ENCODE measurements at regions not wholly inside any gene's neighbourhood (a gene's known extent, or its start where the extent isn't known, plus 50 kb on each side); places are given as distances from the start of the nearest gene placed in this dataset.
"Not testable (repeated sequence)": the region's sequence is repeated elsewhere in the genome, so short reads cannot be mapped to it uniquely, and the experiment has no call there.

- no peak overlapping the region for H3K4me3 Mint-ChIP-seq (ENCODE audit: unreplicated experiment)
These were observed 147.6 kb downstream of the PLK2 start for GRCh38 chr5:58312299-58312698.

GRCh38 chr5:58311526-58311925, 148.4 kb downstream of the PLK2 start:
- Mint-ChIP-seq H3K27ac (ENCODE audit: unreplicated experiment) (no peak overlapping the region), H3K4me1 (ENCODE audit: low read depth, unreplicated experiment) (no peaks in the 10 kb centered on the region), H3K9me3 (ENCODE audit: unreplicated experiment) (no peaks in the 10 kb centered on the region), H3K36me3 (ENCODE audit: low read depth, unreplicated experiment) (no peaks in the 10 kb centered on the region), H3K4me3 (ENCODE audit: unreplicated experiment) (no peak overlapping the region), H3K27me3 (ENCODE audit: low read depth, unreplicated experiment) (no peaks in the 10 kb centered on the region)
- no peaks in the 10 kb centered on the region for H4K20me1 ChIP-seq (ENCODE audit: insufficient read depth, low read length)
- FAIRE-seq, result no peak
- no peaks in the 10 kb centered on the region for H3K79me2 ChIP-seq (ENCODE audit: insufficient read depth, low read length)
- H3K4me2 ChIP-seq (ENCODE audit: low read length), result no peak overlapping the region
- no peak overlapping the region for H3K4me3 ChIP-seq (ENCODE audit: insufficient read depth, low read depth, low read length)
- no peak overlapping the region for H3K9ac ChIP-seq (ENCODE audit: low read length)
- TF ChIP-seq CTCF (IDR thresholded peaks at IDR 0.05; ENCODE audit: insufficient read depth, low read depth, low read length) (no peak), EZH2 (IDR thresholded peaks at IDR 0.05; ENCODE audit: insufficient read depth, low read length) (no peak)
- H3K9me3 ChIP-seq (ENCODE audit: insufficient read depth, low read depth, low read length), result no peaks in the 10 kb centered on the region
- no peak overlapping the region for H2AFZ ChIP-seq (ENCODE audit: low read depth, low read length)
- H3K36me3 ChIP-seq (ENCODE audit: insufficient read depth, low read length), result no peaks in the 10 kb centered on the region
- no peaks in the 10 kb centered on the region for H3K4me1 ChIP-seq (ENCODE audit: insufficient read depth, low read length)
- no peak for DNase-seq (ENCODE audit: low read depth)
- no peak overlapping the region for H3K27ac ChIP-seq (ENCODE audit: low read depth, low read length)
- H3K27me3 ChIP-seq (ENCODE audit: insufficient read depth, low read length), result no peaks in the 10 kb centered on the region

More at GRCh38 chr5:58312299-58312698, 147.6 kb downstream of the PLK2 start:
- Mint-ChIP-seq H3K9me3 (ENCODE audit: unreplicated experiment) (no peaks in the 10 kb centered on the region), H3K36me3 (ENCODE audit: low read depth, unreplicated experiment) (no peaks in the 10 kb centered on the region), H3K4me1 (ENCODE audit: low read depth, unreplicated experiment) (peaks cover 2% of the 10 kb centered on the region), H3K27ac (ENCODE audit: unreplicated experiment) (no peak overlapping the region), H3K27me3 (ENCODE audit: low read depth, unreplicated experiment) (no peaks in the 10 kb centered on the region)
- TF ChIP-seq CTCF (IDR thresholded peaks at IDR 0.05; ENCODE audit: insufficient read depth, low read depth, low read length) (no peak), EZH2 (IDR thresholded peaks at IDR 0.05; ENCODE audit: insufficient read depth, low read length) (no peak)
- Histone ChIP-seq H3K36me3 (ENCODE audit: insufficient read depth, low read length) (no peaks in the 10 kb centered on the region), H4K20me1 (ENCODE audit: insufficient read depth, low read length) (no peaks in the 10 kb centered on the region), H3K4me1 (ENCODE audit: insufficient read depth, low read length) (no peaks in the 10 kb centered on the region), H3K4me3 (ENCODE audit: insufficient read depth, low read depth, low read length) (no peak overlapping the region), H3K9me3 (ENCODE audit: insufficient read depth, low read depth, low read length) (no peaks in the 10 kb centered on the region), H3K4me2 (ENCODE audit: low read length) (no peak overlapping the region), H3K9ac (ENCODE audit: low read length) (no peak overlapping the region), H3K79me2 (ENCODE audit: insufficient read depth, low read length) (no peaks in the 10 kb centered on the region), H2AFZ (ENCODE audit: low read depth, low read length) (no peak overlapping the region), H3K27me3 (ENCODE audit: insufficient read depth, low read length) (no peaks in the 10 kb centered on the region), H3K27ac (ENCODE audit: low read depth, low read length) (no peak overlapping the region)
- FAIRE-seq (no peak), DNase-seq (ENCODE audit: low read depth) (no peak)

- not testable (repeated sequence) for H3K4me1 Mint-ChIP-seq (ENCODE audit: low read depth, unreplicated experiment); H3K4me1 ChIP-seq (ENCODE audit: insufficient read depth, low read length); H3K36me3 ChIP-seq (ENCODE audit: insufficient read depth, low read length); H3K27me3 Mint-ChIP-seq (ENCODE audit: low read depth, unreplicated experiment); H4K20me1 ChIP-seq (ENCODE audit: insufficient read depth, low read length); H3K9ac ChIP-seq (ENCODE audit: low read length); H3K9me3 Mint-ChIP-seq (ENCODE audit: unreplicated experiment); H3K27ac ChIP-seq (ENCODE audit: low read depth, low read length); H3K4me2 ChIP-seq (ENCODE audit: low read length); H3K27ac Mint-ChIP-seq (ENCODE audit: unreplicated experiment); H3K4me3 ChIP-seq (ENCODE audit: insufficient read depth, low read depth, low read length); H3K4me3 Mint-ChIP-seq (ENCODE audit: unreplicated experiment); H3K36me3 Mint-ChIP-seq (ENCODE audit: low read depth, unreplicated experiment); H3K9me3 ChIP-seq (ENCODE audit: insufficient read depth, low read depth, low read length); H2AFZ ChIP-seq (ENCODE audit: low read depth, low read length); FAIRE-seq; DNase-seq (ENCODE audit: low read depth); H3K79me2 ChIP-seq (ENCODE audit: insufficient read depth, low read length); H3K27me3 ChIP-seq (ENCODE audit: insufficient read depth, low read length)
These were observed 151.5 kb downstream of the PLK2 start for GRCh38 chr5:58308384-58308783.
